Gastrocnemius medialis (tissue), 4 donors: ENCODE measurements at regions not wholly inside any gene's neighbourhood (a gene's known extent, or its start where the extent isn't known, plus 50 kb on each side); places are given as distances from the start of the nearest gene placed in this dataset.

Source experiments
- POLR2A ChIP-seq, 2 donors: fragments of 450-650 bp; IDR thresholded peaks; one replicate each; pipeline ENCODE4 v1.6.1; 2017; ENCODE audit warnings: antibody characterized with exemption in 2 of 2, mild to moderate bottlenecking in 2 of 2, moderate library complexity in 2 of 2
- TF ChIP-seq, protein P1 (sequence below), 5 experiments: fragments of 450-650 bp in 3 of 5; fragments of 200-600 bp in 2 of 5; sonication (generic) in 2 of 5; IDR thresholded peaks in 4 of 5; conservative IDR thresholded peaks in 1 of 5; 1 replicate in 4 of 5; 2 replicates in 1 of 5; pipeline ENCODE4 v1.5.1; 2016 to 2019; ENCODE audit warnings: antibody characterized with exemption in 5 of 5, mild to moderate bottlenecking in 3 of 5, moderate library complexity in 3 of 5

DNA sequence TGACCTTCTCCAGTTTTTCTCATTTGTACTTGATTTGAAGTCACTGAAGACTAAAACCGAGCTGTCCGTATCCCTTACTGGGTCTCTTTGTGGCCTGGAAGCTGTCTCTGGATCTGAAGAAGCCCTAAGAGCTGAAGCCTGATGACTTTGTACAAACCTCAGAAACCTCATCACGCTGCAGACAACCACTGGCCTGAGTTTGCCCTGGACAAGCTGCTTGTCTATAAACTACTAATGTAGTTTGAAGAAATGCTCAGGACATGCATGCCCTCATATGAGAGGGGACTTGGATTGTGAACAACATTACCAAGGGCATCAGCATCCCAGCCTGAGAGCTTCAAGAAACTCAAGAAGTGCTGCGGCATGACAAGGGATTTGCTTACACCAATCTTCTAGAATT, 79.3 kb upstream of the CBLN2 start:
- TF ChIP-seq POLR2A (IDR thresholded peaks at IDR 0.05), result no peak
- TF ChIP-seq, protein P1, sequence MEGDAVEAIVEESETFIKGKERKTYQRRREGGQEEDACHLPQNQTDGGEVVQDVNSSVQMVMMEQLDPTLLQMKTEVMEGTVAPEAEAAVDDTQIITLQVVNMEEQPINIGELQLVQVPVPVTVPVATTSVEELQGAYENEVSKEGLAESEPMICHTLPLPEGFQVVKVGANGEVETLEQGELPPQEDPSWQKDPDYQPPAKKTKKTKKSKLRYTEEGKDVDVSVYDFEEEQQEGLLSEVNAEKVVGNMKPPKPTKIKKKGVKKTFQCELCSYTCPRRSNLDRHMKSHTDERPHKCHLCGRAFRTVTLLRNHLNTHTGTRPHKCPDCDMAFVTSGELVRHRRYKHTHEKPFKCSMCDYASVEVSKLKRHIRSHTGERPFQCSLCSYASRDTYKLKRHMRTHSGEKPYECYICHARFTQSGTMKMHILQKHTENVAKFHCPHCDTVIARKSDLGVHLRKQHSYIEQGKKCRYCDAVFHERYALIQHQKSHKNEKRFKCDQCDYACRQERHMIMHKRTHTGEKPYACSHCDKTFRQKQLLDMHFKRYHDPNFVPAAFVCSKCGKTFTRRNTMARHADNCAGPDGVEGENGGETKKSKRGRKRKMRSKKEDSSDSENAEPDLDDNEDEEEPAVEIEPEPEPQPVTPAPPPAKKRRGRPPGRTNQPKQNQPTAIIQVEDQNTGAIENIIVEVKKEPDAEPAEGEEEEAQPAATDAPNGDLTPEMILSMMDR (IDR thresholded peaks at IDR 0.05 in 4 of 5, conservative IDR thresholded peaks at IDR 0.05 in 1 of 5), result no peak
